Fibroblast of the aortic adventitia (primary cell): ENCODE measurements at regions not wholly inside any gene's neighbourhood (a gene's known extent, or its start where the extent isn't known, plus 50 kb on each side); places are given as distances from the start of the nearest gene placed in this dataset.

Source experiments
- DNase-seq: peaks from one replicate; pipeline ENCODE4 v3.0.0-alpha.2; 2010; ENCODE audit warnings: low read depth
- H3K4me3 ChIP-seq: 2 replicates; pipeline ENCODE4 v1.5.1; 2011; ENCODE audit warnings: low read depth, mild to moderate bottlenecking, control low read depth, low read length, moderate library complexity
- TF ChIP-seq, protein P1 (sequence below): IDR thresholded peaks from 2 replicates; pipeline ENCODE4 v1.5.1; 2011; ENCODE audit warnings: mild to moderate bottlenecking, low read length, control low read depth, inconsistent platforms; ENCODE audit not compliant: insufficient read depth

DNA sequence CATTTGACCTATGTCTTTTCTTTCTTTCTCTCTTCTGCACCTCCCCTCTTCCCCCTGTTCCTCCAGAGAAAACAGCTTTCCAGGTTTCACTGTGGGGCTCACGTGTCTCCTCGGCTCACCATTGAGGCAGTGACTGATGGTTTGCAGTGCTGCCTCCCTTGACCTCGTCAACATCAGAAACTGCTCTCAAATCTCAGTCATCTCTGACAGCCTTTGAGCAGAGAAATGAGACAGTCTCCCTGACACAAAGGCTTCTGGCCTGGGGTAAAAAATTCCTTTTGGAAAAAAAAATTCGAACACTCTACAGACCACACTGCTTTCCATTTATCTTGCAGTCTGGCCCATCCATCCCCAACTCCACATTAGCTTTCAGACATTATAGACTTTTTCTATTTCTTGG lies 450.0 kb downstream of the TFAP2B start:
- TF ChIP-seq, protein P1, sequence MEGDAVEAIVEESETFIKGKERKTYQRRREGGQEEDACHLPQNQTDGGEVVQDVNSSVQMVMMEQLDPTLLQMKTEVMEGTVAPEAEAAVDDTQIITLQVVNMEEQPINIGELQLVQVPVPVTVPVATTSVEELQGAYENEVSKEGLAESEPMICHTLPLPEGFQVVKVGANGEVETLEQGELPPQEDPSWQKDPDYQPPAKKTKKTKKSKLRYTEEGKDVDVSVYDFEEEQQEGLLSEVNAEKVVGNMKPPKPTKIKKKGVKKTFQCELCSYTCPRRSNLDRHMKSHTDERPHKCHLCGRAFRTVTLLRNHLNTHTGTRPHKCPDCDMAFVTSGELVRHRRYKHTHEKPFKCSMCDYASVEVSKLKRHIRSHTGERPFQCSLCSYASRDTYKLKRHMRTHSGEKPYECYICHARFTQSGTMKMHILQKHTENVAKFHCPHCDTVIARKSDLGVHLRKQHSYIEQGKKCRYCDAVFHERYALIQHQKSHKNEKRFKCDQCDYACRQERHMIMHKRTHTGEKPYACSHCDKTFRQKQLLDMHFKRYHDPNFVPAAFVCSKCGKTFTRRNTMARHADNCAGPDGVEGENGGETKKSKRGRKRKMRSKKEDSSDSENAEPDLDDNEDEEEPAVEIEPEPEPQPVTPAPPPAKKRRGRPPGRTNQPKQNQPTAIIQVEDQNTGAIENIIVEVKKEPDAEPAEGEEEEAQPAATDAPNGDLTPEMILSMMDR: no peak
- no peak overlapping the region for H3K4me3 ChIP-seq
- DNase-seq: no peak

DNA sequence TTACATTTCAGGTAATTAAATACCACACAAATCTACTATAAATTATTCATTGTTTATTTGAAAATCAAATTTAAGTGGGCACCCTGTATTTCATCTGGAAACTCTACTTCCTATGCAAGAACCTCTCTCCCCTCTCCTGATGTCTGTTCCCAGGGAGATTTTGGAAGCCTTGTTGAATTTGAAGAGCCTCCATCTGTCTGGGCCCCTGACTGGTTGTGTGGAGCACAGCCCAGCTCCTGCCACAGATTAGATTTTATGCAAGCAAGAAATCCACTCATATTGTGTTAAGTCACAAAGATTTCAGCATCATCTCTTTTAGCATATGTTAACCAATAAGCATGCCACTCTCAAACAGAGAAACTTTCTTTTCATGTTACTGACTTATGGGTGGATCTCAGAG lies 451.2 kb downstream of the TFAP2B start:
- TF ChIP-seq, protein P1: no peak
- no peak overlapping the region for H3K4me3 ChIP-seq
- no peak for DNase-seq

DNA sequence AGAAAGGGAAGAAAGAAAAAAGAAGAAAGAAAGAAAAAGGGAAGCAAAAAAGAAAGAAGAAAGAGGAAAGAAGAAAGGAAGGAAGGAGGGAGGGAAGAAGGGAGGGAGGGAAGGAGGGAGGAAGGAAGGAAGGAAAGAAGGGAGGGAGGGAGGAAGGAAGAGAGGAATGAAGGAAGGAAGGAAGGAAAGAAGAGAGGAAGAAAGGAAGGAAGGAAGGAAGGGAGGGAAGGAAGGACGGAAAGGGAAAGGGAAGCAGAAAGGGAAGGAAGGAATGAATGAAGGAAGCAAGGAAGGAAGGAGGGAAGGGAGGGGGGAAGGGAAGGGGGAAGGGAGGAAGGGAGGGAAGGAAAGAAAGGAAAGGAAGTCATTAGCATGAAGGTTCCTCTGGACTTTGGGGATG lies 452.9 kb downstream of the TFAP2B start:
- TF ChIP-seq, protein P1: no peak
- H3K4me3 ChIP-seq: no peak overlapping the region
- no peak for DNase-seq

DNA sequence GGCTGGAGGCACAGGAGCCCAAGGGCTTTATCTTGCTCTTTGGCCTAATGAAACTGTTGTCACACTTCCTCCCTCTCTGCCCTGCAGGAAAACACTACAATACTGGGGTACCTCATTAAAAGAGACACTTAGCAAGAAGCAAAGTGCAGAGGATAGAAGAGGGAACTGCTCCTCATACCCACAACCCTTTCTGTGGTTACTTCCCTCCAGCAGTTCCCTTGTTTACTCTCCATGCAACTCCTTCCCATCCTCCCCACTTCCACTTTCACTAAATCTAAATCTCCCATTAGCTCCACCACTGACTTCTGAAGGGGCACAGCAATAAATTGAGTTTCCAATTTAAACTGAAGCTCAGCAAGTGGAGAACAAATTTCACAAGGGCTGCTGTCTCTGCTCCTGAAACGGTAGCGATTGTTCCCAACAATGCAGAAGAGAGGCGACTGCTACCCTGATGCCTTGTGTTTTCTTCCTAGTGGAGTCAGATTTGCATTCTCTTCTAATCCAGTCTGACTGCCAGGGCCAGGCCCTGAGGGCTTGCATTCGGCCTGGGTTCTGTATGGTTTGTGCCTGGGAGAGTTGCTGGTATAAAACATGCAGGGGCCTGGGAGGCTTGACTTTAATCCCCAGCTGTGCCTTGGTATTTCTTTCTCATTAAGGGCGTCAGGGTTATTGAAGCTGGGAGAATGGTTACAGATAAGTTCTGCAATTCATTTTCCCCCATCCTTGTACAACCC lies 454.7 kb downstream of the TFAP2B start:
- no peak for DNase-seq
- TF ChIP-seq, protein P1: no peak
- H3K4me3 ChIP-seq: no peak overlapping the region

DNA sequence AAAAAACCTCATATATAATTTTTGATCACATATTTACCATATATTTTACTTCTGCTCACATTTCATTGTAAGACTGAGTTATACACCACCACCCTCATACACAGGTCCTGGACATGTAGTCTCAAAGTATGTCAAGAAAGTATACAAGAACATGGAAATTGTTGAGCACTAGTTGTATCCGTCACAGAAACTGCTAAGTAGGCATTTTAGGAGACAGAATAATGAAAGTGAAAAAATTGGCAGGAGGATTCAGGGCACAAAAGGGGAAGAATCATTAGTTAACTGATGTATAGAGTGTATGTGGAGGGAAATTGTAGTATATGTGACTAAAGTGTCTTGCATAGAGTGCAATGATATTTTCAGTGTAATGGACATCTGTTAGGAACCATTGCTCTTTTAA lies 458.8 kb downstream of the TFAP2B start:
- DNase-seq: no peak
- no peak overlapping the region for H3K4me3 ChIP-seq
- TF ChIP-seq, protein P1: no peak

DNA sequence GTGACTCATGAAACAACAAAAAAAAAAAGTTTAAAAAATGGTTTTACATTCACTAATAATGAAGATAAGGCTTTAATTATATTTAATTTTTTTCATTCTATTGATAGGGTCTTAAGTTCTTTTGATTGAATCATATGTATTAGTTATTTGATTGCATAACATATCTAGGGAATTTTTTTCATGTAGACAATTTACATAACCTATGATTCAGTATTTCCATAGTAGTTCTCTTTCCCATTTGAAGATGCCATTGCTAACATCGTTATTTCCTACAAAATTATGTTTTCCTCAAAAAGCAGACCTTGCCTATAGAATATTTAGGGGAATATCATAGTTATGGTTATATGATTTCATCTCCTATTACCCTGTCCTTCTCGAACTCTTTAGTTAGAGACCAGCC lies 463.4 kb downstream of the TFAP2B start:
- no peak overlapping the region for H3K4me3 ChIP-seq
- no peak for DNase-seq
- TF ChIP-seq, protein P1: no peak

DNA sequence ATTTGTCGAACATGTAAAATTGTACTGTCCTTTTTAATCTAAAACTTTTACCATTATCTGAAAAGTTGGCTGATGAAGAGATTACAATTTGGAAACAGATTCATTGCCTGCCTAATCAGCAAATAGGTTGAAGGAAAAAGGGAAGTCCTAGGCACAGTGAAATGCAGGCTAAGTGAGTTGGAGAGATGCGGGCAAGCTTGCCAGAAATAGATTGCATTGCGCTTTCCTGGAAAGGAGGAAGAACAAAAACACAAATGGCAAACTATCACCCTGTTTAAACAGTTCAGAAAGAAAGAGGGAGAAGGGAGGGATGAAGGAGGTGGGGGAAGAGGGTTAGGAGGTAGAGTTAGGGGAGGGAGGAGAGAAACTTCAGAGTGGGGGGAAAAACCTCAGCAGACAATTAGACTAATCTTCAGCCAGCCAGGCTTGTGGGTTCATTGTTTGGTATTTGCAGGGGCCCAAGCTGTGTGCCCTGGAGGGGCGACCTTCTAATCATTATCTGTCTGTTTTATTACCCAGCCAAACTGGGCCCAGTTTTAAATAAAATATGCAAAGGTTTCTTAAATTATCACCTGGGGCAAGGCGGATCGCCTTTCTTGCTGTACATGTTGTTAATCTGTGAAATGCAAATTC lies 465.2 kb downstream of the TFAP2B start:
- H3K4me3 ChIP-seq: no peak overlapping the region
- no peak for DNase-seq
- TF ChIP-seq, protein P1: no peak
